ENCODE measurements at regions not wholly inside any gene's neighbourhood (a gene's known extent, or its start where the extent isn't known, plus 50 kb on each side); places are given as distances from the start of the nearest gene placed in this dataset.
"Not testable (repeated sequence)": the region's sequence is repeated elsewhere in the genome, so short reads cannot be mapped to it uniquely, and the experiment has no call there.

DNA sequence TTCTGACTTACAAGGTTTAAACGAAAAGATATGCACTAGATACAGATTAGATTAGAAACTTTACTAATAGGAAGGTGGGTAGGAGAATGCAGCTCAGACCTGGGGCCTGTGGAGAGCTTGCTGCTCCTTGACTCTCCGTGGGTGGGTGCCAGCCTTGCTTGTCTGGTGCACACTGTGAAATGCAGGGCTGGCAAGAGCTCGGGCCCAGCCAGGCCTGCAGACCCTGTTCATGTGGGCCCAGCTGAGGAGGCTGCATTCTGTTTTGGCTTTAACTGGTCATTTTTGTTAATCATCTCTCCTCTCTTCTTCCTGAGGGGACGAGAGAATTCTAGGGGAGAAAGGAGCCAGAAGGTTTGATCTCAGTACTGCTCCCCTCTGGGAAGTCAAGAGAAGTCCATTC, 325.4 kb downstream of the QKI start:
- no peak for DNase-seq (ENCODE audit: low spot score)

DNA sequence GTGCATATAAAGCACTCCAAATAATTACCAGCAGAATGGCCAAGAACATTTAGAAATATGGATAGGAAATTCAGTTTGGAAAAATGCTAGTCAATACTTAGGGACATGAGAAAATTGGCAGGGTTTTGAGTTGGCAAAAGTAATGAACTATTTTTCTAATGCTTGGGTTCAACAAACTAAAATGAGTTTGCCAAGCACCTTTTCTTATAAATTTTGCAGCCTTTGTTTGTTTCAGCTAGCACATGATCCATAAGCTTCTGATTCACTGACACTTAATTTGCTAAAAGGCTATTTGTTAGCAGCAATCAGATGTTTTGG, 324.8 kb downstream of the QKI start:
- no peak for DNase-seq (ENCODE audit: low spot score)

DNA sequence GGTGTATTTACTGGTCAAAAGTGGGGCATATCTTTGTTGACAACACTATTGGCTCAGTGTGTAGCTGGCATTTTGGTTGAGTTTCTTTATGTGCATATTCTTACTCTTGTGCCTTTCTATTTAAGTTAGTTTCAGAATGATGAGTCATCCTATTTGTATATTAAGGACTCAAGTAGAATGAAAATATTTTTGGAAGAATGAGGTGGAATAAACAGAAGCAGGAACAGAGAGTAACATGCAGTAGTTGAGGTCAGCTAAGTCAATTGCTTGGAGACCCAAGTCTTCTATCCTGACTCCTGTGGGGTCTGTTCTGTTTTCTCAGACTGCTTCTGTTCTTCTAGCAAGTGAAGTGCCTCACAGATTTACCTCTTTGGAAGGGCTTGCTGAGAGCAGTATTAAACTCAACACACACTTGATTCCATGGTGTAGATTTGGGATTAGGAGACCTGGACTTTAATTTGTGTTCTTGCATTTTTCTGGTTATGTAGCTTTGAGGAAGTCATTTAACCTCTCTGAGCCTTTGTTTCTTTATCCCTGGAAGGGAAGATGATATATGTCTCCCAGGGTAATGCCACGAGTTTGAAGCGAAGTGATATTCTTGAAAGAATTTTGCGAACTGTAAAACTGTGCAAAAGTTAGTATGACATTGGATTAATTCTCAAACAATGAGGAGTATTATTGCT, 324.3 kb downstream of the QKI start:
- no peak for DNase-seq (ENCODE audit: low spot score)

DNA sequence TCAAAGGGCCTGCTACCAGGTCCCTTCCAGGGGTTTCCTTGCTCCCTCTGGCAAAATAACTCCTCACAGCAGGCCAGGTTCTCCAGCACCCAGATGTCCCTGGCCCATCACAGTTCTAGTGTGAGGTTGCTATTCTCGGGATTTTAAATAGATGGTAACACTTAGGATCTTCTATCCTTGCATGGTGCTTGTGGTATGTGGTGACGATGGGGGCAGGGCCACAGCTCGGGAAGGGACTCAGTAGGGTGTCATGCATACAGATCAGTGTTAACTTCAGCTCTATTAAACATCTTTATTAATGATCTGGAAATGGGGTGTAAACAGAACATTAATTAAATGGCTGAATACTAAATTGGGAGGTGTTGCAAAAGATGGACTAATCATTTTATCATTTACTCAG, 323.8 kb downstream of the QKI start:
- no peak for DNase-seq (ENCODE audit: low spot score)

DNA sequence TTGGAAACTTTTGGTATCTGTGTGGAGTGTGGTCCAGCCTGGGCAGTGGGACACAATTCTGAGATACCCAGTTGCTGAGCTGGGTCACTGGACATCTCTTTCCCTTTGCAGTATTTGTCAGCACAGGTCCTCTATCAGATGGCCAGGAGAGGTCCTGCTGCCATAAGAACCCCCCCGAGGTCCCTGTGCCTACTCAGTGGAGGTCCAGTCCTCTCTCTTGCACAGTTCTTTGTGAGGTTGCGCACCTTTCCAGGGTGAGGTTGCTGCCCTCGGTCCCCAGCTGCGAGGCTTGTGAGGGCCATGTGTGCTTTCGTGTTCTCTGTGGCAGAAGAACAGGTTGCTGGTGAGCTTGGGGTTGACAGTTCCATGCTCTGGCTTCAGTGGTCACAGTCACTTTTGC, 320.6 kb downstream of the QKI start:
- DNase-seq (ENCODE audit: low spot score) = no peak

DNA sequence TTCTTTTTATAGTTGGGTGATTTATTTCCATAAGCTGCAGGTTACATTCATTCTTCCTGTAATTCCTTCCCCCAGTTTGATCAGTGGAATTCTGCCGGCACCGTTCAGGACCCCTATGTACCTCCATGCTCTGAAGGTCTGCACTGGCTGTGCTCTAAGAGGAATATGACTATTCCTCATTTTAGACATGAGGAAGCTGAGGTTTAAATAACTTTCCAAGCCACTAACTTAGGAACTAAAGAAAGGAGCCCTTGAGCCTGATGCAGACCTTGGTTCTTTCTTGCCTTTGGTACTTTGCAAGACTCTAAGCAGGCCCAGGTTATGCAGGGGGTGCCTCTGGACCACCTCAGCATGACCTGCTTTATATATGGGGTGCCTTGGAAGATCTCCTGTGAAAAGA, 318.5 kb downstream of the QKI start:
- DNase-seq (ENCODE audit: low spot score) = no peak

DNA sequence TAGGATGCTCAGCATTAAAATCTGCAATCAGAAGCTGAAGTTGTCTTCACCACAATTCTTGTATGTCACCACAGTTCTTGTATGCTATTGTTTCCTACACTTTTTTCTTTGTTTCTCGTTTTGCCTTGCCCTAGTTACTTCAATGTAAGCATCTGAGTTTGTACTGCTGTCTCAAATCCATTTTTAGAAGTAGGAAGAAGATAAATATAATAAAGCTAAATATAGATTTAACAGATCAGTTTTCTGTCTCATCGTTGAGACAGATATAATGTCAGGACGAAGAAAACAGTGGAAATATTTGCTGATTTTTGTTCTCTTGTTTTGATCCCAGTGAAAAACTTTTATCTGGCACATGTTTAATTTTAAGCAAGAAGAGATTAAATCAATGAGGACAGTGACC, 318.0 kb downstream of the QKI start:
- DNase-seq (ENCODE audit: low spot score) = no peak

DNA sequence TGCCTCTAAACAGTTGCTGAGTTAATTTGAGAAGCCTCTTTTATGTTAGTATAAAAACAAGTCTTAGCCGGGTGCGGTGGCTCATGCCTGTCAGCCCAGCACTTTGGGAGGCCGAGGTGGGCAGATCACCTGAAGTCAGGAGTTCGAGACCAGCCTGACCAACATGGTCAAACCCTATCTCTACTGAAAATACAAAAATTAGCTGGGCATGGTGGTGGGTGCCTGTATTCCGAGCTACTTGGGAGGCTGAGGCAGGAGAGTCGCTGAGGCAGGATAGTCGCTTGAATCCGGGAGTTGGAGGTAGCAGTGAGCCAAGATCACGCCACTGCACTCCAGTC, 317.5 kb downstream of the QKI start:
- not testable (repeated sequence) for DNase-seq (ENCODE audit: low spot score)

DNA sequence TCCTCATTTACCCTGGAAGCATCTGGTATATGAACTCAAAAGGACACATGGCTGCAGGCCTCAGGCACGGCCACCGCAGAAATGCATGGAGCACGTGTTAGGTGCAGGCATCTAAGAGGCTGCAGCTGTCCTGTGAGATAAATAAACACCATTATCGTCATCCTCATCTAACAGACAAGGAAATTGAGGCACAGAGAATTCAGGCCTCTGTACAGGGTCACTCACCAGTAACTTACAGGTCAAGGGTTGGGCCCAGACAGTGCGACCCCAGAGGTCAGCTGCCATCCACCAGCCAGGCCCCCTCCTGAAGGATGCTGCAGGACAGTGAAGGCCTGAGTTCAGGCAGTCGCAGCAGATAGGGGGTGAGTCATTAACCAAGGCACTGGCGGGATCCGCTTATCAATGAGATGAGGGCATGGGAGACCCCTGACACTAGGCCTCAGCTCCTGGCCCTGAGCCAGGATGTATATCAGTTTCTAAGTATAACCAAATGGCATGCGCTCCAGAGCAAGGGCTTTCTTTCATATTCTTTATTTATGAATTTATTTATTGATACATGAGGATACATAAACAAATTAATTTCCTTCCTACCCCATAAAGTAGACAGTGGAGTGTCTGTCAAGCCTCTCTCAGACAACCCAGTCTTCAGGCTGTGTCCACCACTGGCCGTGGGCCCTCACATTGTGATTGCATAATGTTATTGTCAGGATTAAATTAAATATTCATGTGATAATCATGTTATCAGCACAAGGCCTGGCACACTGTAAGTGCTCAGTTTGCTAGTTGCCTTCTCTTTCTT, 316.9 kb downstream of the QKI start:
- DNase-seq (ENCODE audit: low spot score) = no peak

DNA sequence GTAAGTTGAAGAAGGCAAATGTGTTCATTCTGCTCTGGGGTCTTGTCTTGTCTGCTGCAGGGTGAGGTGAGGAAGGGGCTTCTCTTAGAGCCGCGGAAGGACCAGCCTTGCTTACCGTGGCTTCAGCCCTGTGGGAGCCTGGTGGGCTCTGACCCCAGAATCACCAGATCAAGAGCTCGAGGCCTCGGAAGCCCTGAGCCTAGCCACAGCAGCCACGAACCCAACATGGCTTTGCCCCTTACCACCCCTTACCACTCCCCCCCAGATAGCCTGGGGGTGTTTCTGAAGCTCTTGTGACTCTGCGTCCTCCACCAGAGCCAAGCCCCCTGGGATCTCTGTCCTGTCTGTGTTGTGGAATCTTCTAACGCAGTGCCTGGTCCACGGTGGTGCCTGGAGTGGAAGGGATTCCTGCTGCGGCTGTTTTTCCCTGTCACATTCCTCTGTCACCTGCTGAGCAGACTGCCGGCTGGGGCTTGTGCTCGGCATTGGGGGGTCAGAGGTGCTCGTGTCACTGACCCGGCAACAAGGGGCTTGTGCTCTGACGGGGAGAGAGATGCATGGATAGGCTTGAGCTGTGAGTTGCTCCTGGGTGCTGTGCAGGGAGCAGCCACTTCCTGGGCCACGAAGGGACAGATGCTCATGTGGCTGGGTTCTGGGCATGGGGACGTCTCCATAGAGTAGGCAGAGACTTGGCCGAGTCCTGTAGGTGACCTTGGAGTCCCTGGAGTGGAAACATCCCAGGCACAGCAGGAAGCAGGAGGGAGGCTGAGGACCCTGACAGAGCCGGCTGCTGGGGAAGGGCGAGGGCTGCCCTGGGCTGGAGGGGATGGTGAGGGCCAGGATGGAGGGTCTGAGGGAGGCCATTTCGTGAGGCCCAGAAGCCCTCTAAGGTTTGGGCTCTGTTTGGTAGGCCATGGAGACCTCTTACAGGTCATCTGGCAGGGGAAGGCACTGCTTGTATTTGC, 316.0 kb downstream of the QKI start:
- no peak for DNase-seq (ENCODE audit: low spot score)

DNA sequence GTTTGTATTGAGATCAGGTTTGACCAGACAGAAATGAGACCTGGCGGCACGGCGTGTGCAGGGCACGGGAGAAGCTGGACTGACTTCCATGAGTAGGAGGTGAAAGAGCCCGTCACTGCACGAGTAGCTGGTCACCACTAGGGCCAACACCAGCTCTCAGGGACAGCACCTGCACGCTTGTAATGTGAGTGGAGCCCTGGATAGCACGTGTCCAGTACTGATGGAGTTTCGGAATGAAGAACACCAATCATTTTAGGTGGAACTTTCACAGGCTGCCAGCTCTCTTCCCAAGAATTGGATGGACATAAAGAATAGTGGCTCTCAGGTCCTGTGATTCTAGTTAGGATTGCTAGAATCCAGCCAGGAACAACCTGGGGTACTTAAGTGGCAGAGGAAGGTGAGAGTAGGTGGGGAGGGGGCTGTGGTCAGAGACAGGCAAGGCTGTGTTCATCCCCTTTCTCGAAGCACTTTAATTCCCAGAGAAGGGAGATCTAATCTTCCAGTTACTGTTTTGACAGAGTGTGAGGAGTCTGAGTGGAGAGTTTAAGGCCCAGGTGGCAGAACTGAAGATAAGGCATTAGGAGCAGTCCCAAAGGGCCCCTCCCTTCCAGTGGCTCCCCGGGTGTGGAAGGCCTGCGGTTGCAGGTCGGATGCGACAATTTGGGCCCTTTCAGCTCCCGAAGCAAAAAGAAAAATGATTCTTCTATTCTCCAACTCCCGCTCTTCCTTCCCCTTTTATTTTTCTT, 314.8 kb downstream of the QKI start:
- no peak for DNase-seq (ENCODE audit: low spot score)

DNA sequence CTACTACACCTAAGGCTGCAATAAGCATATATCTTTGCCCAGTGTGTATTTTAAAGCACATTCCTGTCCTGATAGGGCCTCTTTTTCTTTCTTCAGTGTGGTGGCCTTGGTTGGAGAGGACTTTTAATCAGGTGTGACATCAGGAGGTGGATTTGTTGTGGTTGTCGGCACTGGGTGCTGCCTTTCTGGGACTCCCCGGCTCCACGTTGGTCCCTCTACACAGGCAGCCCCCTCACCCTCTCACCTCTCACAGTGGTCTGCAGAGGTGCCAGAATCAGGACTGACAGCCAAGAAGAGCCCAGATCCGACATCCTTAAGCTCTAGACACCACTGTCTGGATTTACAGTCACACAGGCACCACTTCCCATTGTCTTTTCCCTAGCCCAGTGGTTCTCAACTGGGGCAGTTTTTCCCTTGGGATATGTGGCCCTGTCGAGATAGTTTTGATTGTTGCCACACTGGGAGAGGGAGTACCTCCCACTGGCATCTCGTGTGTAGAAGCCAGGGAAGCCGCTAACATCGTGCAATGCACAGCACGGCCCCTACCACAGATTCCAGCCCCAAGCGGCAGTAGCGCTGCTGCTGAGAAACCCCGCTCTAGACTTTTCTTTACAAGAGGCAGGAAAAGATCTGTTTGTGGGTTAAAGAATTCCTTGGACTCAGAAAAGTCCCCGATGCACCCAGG, 314.1 kb downstream of the QKI start:
- DNase-seq (ENCODE audit: low spot score) = no peak

DNA sequence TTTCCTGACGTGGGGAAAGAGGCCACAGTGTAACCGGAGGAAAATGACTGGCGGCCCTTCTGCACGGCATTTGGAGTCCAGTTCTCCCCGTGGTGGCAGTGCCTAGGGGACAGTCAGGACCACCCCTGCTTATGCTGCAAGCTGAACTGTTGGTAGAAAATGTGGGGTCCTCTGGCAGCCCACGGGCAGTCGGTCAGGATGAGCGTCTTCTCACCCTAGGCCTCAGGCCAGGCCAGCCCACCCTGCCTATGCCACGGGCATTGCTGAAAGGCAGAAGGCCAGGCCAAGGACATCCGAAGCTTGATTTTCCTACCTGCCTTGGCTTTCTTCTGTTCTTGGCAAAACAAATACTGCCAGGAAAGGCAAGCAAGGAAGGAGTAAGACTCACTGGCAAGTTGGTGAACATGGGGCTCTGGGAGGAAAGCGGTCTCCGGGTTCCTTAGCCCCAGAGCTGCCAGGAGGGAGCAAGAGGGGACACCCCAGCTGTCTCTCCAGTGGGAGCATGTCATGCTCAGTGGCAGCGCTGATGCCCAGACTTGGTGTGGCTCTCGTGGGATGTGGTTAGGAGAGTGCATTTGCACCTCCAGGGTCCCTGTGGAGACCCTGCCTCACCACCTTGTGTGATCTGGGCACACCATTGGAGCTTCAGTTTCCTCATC, 311.6 kb downstream of the QKI start:
- DNase-seq (ENCODE audit: low spot score) = no peak

DNA sequence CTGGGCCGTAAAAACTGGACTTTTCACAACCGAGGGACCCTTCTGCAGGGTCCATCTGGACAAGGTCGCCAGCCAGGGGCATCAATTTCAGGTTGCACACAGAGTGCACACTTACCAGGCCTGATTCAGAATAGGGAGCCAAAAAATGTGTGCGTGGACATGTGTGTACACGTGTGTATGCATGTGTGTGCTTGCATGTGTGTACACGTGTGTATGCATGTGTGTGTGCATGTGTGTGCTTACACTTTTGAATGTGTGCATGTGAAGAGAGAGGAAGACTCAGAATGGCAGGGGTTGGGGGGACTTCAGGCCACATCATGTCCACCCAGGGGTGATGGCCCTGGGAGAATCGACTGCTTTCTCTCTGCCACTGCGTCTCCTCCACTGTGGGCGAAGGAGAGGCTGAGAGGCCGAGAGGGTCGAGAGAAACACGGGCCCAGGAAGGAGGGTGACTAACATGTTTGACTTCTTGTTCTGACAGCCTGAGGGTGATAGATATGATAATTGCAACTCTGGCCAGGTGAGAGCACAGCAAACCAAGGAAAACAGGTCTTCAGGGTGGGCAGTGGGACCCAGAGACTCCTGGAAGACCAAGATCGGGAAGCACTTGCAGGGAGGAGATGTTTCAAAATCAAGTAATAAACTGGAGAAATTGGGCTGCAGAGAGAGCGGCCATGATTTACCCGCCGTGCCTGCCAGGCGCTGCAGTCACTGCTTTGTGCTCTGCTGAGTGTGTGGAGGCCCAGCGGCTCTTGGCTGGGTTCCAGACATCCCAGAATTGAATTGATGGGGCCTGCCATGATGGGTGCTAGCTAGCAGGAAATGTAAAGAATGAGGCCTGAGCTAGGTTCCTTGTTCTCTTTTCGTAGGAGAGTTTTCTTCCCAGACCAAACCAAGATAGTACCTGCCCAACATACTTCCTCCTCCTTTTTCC, 310.8 kb downstream of the QKI start:
- no peak for DNase-seq (ENCODE audit: low spot score)

DNA sequence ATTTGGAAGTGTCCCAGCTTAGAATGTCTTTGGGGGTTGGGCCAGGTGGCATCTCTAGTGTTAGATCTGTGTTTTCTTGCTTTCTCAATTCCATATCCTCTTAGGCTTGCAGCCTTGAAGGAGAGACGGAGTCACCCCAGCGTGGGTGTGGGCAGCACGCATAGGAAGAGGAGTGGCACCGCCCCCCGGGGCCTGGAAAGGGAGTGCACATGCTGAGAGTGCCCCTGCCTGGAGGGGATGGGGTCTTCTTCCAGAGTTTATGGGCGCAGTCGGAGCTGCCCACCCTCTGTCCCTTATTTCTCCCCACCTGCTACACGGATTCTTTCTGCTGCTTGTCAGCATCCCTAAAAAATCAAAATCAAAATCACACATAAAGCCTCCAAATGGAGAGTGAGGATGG, 309.7 kb downstream of the QKI start:
- no peak for DNase-seq (ENCODE audit: low spot score)

DNA sequence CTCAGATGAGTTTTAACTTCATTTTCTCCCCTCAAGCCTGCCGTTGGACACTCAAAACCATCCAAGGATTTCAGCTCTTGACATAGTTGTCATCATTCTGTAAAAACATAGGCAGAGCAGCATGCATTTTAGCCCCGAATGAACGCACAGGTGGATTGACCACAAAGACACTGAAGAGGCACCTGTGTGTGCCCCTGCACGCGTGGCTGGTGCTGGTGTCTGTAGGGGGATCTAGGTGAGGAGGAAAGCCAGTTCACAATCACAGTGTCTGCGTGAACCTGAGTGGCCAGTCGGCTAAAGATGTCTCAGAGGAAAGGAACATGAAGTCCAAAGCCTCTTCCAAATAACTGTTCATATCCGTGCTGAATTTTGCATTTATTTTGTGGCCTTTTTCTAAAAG, 309.2 kb downstream of the QKI start:
- DNase-seq (ENCODE audit: low spot score) = no peak

DNA sequence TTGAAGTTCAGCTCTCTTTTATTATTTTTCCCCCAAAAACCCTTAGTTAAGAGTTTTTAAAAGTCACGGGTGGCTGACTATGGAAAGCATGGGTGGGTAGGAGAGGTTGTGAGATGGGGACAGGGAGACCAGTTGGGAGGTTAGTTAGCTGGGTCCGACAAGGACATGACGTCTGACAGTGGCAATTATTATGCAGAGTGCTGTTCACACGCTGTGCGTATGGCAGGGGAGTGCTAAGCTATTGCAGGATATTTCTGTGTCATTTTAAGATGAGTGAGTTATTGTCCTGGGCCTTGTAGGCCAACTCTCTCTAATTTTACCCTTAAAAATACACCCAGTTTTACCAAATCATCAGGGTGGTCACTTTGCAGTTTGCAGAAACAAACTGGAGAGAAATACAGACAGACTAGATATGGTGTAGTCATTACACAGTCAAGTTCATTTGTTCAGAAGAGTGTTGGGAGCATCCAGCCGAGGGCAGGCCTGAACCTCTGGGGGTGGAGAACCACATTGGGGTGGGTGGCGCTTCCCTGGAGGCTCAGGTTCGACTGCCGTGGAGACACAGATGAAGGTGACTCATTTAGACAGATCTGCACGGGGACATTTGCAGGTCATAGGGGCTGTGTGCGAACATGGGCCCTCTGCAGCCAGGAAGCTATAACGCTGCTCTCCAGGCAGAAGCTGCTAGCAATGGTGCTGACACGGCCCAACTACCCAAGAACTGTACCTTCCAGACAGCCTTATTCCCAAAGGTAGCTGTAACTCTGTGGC, 307.6 kb downstream of the QKI start:
- no peak for DNase-seq (ENCODE audit: low spot score)

DNA sequence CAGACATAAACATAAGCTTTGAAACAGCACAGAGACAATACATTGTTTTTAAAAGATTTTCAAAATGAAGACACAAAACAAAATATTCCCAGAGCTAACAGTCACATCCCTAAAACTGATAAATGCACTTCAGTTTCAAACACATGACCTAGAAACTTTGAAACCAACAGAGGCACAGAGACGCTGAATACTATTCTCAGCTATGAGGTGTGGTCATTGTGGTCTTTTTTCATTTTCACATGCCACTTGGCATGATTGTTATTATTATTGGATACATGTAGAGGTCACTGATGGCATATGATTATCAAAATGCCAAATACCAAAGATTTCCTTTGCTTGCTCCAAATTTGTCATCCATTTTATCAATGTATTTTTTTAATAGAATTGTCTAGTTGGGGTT, 306.9 kb downstream of the QKI start:
- DNase-seq (ENCODE audit: low spot score) = no peak

All from ureter (tissue), 1 donor.